Gastrocnemius medialis (tissue), 4 donors: ENCODE measurements at regions not wholly inside any gene's neighbourhood (a gene's known extent, or its start where the extent isn't known, plus 50 kb on each side); places are given as distances from the start of the nearest gene placed in this dataset.

ENCODE experiments used
- ATAC-seq, 2 donors: fragments of 150-250 bp; one replicate each; pipeline ENCODE4 v1.9.1; 2016
- DNase-seq, 2 donors: peaks; one replicate each; pipeline ENCODE4 v3.0.0-alpha.2; 2019
- H3K27ac ChIP-seq, 4 donors: fragments of 200-600 bp; sonication (generic); 1 replicate in 1 of 4; 2 replicates in 3 of 4; pipeline ENCODE4 v1.5.1; 2016 to 2018; ENCODE audit warnings: mild to moderate bottlenecking in 2 of 4, moderate library complexity in 1 of 4
- H3K27me3 ChIP-seq, 3 donors: fragments of 200-600 bp; sonication (generic) in 2 of 3; 1 replicate in 1 of 3; 2 replicates in 2 of 3; pipeline versions ENCODE4 v1.5.1 to v1.6.0; 2016 to 2019; ENCODE audit warnings: mild to moderate bottlenecking in 1 of 3, moderate library complexity in 1 of 3
- H3K36me3 ChIP-seq, 2 donors: fragments of 200-600 bp; sonication (generic) in 1 of 2; one replicate each; pipeline ENCODE4 v1.5.1; 2017 to 2018
- H3K4me1 ChIP-seq, 2 donors: fragments of 200-600 bp; sonication (generic) in 1 of 2; one replicate each; pipeline ENCODE4 v1.5.1; 2016 to 2017; ENCODE audit warnings: mild to moderate bottlenecking in 2 of 2
- H3K4me3 ChIP-seq, 4 donors: fragments of 200-600 bp; sonication (generic) in 3 of 4; 1 replicate in 1 of 4; 2 replicates in 3 of 4; pipeline ENCODE4 v1.5.1; 2016 to 2019; ENCODE audit warnings: mild to moderate bottlenecking in 2 of 4
- H3K9me3 ChIP-seq, 3 donors: fragments of 200-600 bp; sonication (generic) in 2 of 3; 1 replicate in 1 of 3; 2 replicates in 2 of 3; pipeline ENCODE4 v1.5.1; 2016 to 2019
- POLR2A ChIP-seq, 2 donors: fragments of 450-650 bp; IDR thresholded peaks; one replicate each; pipeline ENCODE4 v1.6.1; 2017; ENCODE audit warnings: antibody characterized with exemption in 2 of 2, mild to moderate bottlenecking in 2 of 2, moderate library complexity in 2 of 2
- in situ Hi-C, 4 donors: fragments of 200-750 bp; cut with MboI; loops; one replicate each; pipeline versions ENCODE4 v1.15.0 to v1.8.0; 2017; ENCODE audit warnings: low sequenced_read_pairs in 4 of 4
- intact Hi-C: fragments of 100-400 bp; cut with DNase I; formaldehyde crosslinking; loops from one replicate; pipeline ENCODE4 v1.15.1; 2023; ENCODE audit warnings: low total_unique reads
- TF ChIP-seq, protein P1 (sequence below), 5 experiments: fragments of 450-650 bp in 3 of 5; fragments of 200-600 bp in 2 of 5; sonication (generic) in 2 of 5; IDR thresholded peaks in 4 of 5; conservative IDR thresholded peaks in 1 of 5; 1 replicate in 4 of 5; 2 replicates in 1 of 5; pipeline ENCODE4 v1.5.1; 2016 to 2019; ENCODE audit warnings: antibody characterized with exemption in 5 of 5, mild to moderate bottlenecking in 3 of 5, moderate library complexity in 3 of 5

GRCh38 chr4:89434364-89434988 lies 126.9 kb upstream of the GPRIN3 start:
- in situ Hi-C loops, result loop anchor here in 2 of 4 donors (10.0 kb wide), 2 partner anchors 210 to 280 kb away; no protein-coding TSS in a partner anchor
- H3K4me1 ChIP-seq, result no peaks in the 10 kb centered on the region
- H3K9me3 ChIP-seq, result no peaks in the 10 kb centered on the region
- H3K4me3 ChIP-seq, result no peak overlapping the region
- ATAC-seq, result no peak
- no peaks in the 10 kb centered on the region for H3K36me3 ChIP-seq
- no peak for DNase-seq
- TF ChIP-seq, protein P1, sequence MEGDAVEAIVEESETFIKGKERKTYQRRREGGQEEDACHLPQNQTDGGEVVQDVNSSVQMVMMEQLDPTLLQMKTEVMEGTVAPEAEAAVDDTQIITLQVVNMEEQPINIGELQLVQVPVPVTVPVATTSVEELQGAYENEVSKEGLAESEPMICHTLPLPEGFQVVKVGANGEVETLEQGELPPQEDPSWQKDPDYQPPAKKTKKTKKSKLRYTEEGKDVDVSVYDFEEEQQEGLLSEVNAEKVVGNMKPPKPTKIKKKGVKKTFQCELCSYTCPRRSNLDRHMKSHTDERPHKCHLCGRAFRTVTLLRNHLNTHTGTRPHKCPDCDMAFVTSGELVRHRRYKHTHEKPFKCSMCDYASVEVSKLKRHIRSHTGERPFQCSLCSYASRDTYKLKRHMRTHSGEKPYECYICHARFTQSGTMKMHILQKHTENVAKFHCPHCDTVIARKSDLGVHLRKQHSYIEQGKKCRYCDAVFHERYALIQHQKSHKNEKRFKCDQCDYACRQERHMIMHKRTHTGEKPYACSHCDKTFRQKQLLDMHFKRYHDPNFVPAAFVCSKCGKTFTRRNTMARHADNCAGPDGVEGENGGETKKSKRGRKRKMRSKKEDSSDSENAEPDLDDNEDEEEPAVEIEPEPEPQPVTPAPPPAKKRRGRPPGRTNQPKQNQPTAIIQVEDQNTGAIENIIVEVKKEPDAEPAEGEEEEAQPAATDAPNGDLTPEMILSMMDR (IDR thresholded peaks at IDR 0.05 in 4 of 5, conservative IDR thresholded peaks at IDR 0.05 in 1 of 5), result peak in 2 of 5 experiments; percentile 34 to 46
- TF ChIP-seq POLR2A (IDR thresholded peaks at IDR 0.05), result no peak
- intact Hi-C loops, result loop anchor here (5.0 kb wide), 1 partner anchor 207 kb away; no protein-coding TSS in a partner anchor
- H3K27me3 ChIP-seq, result no peaks in the 10 kb centered on the region
- H3K27ac ChIP-seq, result no peak overlapping the region

DNA sequence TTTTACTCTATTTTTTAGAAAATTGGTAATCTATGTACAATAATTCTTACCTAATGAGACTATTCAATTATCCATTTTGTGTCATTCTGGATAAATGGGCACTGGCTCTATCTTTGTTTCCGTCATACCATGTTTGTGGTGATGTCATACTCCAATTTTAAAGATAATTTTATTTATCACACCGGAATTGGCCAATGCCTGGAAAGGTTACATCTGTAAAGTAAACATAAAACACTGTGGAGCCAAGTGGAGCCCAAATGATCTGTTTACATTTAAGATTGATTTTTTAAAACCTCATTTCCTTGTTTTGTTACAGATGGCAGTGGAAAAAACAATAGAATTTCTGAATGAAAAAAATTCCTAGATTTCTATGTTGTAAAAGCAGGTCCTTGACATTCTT lies 120.2 kb upstream of the GPRIN3 start:
- no peaks in the 10 kb centered on the region for H3K27me3 ChIP-seq
- intact Hi-C loops, result no loop called here
- no peak overlapping the region for H3K27ac ChIP-seq
- TF ChIP-seq POLR2A (IDR thresholded peaks at IDR 0.05), result no peak
- TF ChIP-seq, protein P1 (IDR thresholded peaks at IDR 0.05 in 4 of 5, conservative IDR thresholded peaks at IDR 0.05 in 1 of 5), result no peak
- no peak overlapping the region for H3K4me3 ChIP-seq
- ATAC-seq (no peak), DNase-seq (no peak)
- no peaks in the 10 kb centered on the region for H3K36me3 ChIP-seq
- no peaks in the 10 kb centered on the region for H3K9me3 ChIP-seq
- in situ Hi-C loops, result loop anchor here in 1 of 4 donors (10.0 kb wide), 1 partner anchor 193 kb away; no protein-coding TSS in a partner anchor
- no peaks in the 10 kb centered on the region for H3K4me1 ChIP-seq

GRCh38 chr4:89425023-89425422 lies 117.4 kb upstream of the GPRIN3 start:
- intact Hi-C loops, result no loop called here
- Histone ChIP-seq H3K9me3 (no peaks in the 10 kb centered on the region), H3K36me3 (no peaks in the 10 kb centered on the region), H3K4me1 (no peaks in the 10 kb centered on the region), H3K4me3 (no peak overlapping the region), H3K27me3 (no peaks in the 10 kb centered on the region), H3K27ac (no peak overlapping the region)
- ATAC-seq (no peak), DNase-seq (no peak)
- TF ChIP-seq, protein P1 (IDR thresholded peaks at IDR 0.05 in 4 of 5, conservative IDR thresholded peaks at IDR 0.05 in 1 of 5), result no peak
- no peak for TF ChIP-seq POLR2A (IDR thresholded peaks at IDR 0.05)
- in situ Hi-C loops, result loop anchor here in 1 of 4 donors (10.0 kb wide), 1 partner anchor 190 kb away; no protein-coding TSS in a partner anchor

- ATAC-seq (no peak), DNase-seq (no peak)
- intact Hi-C loops (no loop called here), in situ Hi-C loops (loop anchor here in 1 of 4 donors (10.0 kb wide), 1 partner anchor 188 kb away; no protein-coding TSS in a partner anchor)
- H3K4me1 ChIP-seq, result no peaks in the 10 kb centered on the region
- no peak overlapping the region for H3K27ac ChIP-seq
- H3K27me3 ChIP-seq, result no peaks in the 10 kb centered on the region
- no peaks in the 10 kb centered on the region for H3K9me3 ChIP-seq
- no peak overlapping the region for H3K4me3 ChIP-seq
- no peaks in the 10 kb centered on the region for H3K36me3 ChIP-seq
- TF ChIP-seq, protein P1 (IDR thresholded peaks at IDR 0.05 in 4 of 5, conservative IDR thresholded peaks at IDR 0.05 in 1 of 5), result no peak
- no peak for TF ChIP-seq POLR2A (IDR thresholded peaks at IDR 0.05)
Observed at GRCh38 chr4:89422441-89422990, 114.9 kb upstream of the GPRIN3 start.
